Neural progenitor cell (in vitro differentiated cells): ENCODE measurements at regions not wholly inside any gene's neighbourhood (a gene's known extent, or its start where the extent isn't known, plus 50 kb on each side); places are given as distances from the start of the nearest gene placed in this dataset.

ENCODE experiments used
- CTCF ChIP-seq: fragments of 200-600 bp; sonication (generic); IDR thresholded peaks from 2 replicates; pipeline ENCODE4 v1.5.1; 2017; ENCODE audit warnings: antibody characterized with exemption, mild to moderate bottlenecking
- EZH2 ChIP-seq: fragments of 200-600 bp; sonication (generic); IDR thresholded peaks from 2 replicates; pipeline ENCODE4 v1.6.1; 2017; ENCODE audit warnings: antibody characterized with exemption, mild to moderate bottlenecking, moderate library complexity

GRCh38 chr12:14113031-14113430 lies 131.6 kb upstream of the GRIN2B start:
- TF ChIP-seq CTCF (no peak), EZH2 (no peak)
